ENCODE measurements at regions not wholly inside any gene's neighbourhood (a gene's known extent, or its start where the extent isn't known, plus 50 kb on each side); places are given as distances from the start of the nearest gene placed in this dataset.

DNA sequence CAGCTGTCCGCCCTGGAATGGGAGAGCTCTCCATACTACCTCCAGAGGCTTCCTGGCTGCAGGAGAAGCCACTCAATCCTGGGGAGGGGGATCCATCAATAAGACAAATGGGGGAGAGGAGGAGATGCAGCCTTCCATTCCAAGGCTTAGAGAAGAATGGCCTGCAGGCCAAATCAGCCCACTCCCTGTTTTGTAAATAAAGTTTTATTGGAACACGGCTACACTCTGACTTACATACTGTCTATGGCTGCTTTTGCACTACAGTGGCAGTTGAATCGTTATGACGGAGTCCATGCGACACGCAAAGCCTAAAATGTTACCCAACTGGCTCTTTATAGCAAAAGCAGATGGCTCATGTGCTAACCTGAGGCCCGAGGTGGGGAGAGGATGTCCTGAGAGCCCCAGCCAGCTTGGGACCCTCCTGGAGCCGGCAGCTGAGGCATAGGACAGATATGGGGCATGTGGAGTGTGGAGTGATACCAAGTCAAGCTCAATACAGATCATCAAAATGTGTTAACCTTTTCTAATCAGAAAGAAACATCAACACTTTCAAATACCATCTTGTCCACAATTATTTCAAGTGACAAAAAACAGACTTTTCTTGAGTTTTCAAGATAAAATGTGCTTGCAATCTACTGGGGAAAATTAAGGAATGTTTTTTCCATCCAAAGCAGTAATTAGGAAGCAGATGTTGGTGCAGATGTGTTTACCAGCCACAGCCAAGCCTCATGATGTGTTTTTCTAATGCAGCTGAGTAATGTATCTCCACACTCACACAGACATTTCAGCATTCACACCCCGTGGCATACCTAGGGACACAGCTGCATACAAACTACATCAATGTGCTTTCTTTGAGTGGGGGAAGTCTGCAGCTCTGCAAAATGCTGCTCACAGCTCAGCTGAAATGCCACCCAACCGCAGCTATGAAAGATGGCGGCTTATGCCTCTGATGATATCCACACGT is 181.6 kb downstream of the SHANK2 start:
- no peak for DNase-seq

DNA sequence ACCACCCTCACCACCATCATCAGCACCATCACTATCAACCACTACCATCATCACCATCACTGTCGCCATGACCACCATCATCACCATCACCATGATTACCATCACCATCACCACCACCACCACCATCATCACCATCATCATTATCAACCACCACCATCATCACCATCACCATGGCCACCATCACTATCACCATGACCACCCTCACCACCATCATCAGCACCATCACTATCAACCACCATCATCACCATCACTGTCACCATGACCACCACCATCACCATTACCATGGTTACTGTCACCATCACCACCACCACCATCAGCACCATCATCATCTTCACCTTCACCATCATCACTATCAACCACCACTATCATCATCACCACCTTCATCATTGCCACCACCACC is 183.4 kb downstream of the SHANK2 start:
- no peak for DNase-seq

- DNase-seq, result no peak
Observed at GRCh38 chr11:71067753-71068152, 184.6 kb downstream of the SHANK2 start.

DNA sequence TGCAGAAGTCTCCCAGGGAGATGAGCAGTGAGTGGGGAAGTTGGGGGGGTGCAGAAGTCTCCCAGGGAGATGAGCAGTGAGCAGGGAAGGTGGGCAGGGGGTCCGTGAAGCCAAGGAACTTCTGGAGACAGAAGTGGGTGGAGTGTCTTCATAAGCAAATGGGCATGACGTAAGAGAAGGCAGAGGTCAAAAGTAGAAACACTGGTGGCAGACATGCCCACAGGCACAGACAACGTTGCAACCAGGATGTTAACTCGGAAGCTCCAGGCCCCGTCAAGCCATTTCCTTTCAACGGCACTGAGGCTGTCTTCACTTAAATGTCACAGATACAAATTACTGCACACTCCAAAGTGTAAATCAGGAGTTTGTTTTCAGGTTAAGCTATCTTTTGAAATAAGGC is 186.1 kb downstream of the SHANK2 start:
- DNase-seq, result no peak

- DNase-seq, result peak in 1 of 2 donors; percentile 21
Observed at GRCh38 chr11:71065841-71066240, 186.5 kb downstream of the SHANK2 start.

DNA sequence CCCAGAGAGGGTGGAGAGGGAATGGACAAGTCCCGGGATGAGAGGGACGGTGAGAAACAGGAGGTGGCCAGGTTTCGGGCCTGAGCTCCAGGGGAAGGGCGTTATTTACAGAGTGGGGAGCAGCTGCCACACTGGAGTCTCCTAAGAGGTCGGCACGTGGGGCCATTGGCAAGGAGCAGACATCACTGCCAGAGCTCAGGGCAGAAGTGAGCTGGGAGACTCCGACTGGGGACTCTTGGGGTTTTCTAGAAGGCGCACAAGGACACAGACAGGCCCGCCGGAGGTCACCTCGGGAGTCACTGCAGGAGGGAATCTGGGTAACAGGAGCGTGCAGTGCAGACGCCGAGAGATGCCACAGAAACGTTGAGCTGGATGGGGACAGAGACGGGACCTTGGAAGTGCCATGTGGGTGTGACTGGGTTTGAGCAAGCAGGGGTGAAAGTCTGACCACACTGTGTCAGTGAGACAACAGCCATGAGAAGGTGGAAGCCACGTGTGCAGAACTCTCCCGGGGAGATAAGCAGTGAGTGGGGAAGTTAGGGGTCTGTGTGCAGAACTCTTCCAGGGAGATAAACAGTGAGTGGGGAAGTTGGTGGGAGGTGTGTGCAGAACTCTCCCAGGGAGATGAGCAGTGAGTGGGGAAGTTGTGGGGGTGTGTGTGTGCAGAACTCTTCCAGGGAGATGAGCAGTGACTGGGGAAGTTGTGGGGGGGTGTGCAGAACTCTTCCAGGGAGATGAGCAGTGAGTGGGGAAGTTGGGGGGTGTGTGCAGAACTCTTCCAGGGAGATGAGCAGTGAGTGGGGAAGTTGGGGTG is 187.5 kb downstream of the SHANK2 start:
- DNase-seq, result peak in 1 of 2 donors; percentile 18

DNA sequence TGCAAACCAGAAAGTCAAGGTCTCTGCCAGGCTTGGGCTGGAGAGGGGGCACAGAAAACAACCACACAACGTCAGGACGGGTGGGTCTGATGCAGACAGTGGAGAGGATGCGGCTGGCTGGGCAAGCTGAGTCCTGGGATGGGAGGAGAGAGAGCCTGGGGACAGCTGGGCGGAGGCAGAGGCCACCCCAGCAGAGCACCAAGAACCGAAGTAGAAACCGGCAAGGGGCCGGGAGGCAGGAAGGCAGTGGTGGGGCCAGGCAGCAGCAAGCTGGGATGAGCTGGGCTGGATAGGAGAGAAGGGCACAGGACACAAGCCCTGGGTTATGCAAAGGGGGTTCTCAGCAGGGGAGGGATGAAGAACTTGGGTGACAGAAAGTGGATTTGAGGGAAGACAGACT is 188.2 kb downstream of the SHANK2 start:
- DNase-seq, result no peak

DNA sequence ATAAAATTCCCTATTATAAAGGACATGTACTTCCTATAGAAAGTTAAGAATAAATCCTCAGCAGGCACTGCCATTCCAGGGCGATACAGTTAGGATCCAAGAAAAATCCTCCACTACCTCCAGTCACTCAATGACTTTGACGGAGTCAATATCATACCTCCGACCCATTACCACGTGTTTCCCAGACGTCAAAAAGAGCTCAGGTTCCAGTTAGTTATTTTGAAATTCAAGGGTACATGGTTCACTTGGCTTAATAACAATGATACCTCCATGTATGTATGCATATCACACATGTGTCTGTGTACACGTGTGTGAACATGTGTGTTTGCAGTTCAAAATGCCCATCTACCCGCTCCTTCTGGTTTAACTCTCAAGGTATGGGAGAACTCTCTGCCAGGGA is 189.2 kb downstream of the SHANK2 start:
- DNase-seq, result no peak

- DNase-seq, result no peak
Observed at GRCh38 chr11:71062199-71062598, 190.2 kb downstream of the SHANK2 start.

DNA sequence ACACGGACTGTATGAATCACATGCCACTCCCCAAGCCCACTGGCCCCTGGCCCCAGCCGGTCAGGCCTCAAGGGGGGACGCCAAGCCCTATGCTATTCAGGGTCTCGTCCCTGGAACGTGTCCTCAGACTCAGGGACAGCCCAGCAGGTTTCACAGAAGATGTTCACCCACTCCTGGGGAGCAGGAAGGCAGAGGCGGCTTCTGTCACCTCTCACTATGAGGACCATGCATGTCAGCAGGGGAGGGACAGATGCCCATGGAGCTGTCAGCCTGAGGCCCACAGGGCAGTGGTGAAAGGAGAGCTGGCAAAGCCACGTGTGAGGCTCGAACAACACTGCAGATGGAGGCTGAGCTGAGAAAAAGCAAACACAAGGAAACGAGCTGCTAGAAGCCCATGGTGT is 192.0 kb downstream of the SHANK2 start:
- no peak for DNase-seq

DNA sequence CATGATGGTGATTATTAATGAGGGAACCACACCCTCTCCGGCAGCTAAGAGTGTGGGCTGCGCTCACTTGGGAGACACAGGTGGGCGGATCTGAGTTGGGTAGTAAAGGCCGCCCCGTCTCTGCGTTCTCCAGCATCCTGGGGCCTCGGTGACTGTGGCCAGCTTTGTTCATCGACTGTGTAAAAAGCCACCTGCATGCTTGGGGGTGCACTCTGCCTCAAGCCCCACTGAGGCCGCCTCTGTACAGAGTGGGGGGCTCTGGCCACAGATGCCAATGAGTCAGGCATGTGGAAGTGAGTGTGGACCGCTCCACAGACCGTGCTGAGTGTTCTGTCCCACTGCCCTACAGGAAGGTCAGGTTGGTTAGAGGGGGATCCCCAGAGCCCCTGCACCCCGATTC is 192.7 kb downstream of the SHANK2 start:
- DNase-seq, result no peak

DNA sequence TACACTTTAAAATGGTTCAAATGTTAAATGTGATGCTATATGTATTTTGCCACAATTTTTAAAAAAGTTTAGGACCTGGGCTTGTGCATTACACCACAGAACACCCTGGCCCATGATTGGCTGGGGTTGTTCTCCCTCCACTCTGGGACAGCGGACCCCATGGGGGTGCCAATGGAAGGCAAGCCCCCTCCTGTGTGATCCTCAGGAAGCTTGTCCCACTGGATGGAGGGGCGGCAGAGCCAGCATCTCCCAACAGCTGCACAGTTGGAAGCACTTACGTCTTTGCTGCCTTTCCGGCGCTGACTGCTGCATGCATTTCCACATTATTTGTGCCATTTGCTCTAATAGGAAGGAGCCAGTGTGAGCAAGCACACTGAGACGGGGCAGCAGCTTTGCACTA is 196.5 kb downstream of the SHANK2 start:
- no peak for DNase-seq
